CD4-positive, alpha-beta T cell (primary cell): ENCODE measurements at regions not wholly inside any gene's neighbourhood (a gene's known extent, or its start where the extent isn't known, plus 50 kb on each side); places are given as distances from the start of the nearest gene placed in this dataset.

Experiments used
- ATAC-seq: fragments of 200-7000 bp; cut with Tn5 transposase; one replicate; pipeline ENCODE4 v1.10.0; 2022; ENCODE audit warnings: mild to moderate bottlenecking; ENCODE audit not compliant: poor library complexity
- CTCF ChIA-PET: fragments of 350-600 bp; sonication (Branson Sonifier 250); formaldehyde crosslinking; loops from one replicate; lab custom pipeline; 2021; ENCODE audit warnings: antibody characterized with exemption, inconsistent platforms; lab: Charles Lee
- POLR2A ChIA-PET: fragments of 350-600 bp; sonication (Branson Sonifier 250); formaldehyde crosslinking; loops from one replicate; lab custom pipeline; 2021; ENCODE audit warnings: antibody characterized with exemption, inconsistent platforms; lab: Charles Lee
- DNase-seq, 14 experiments: peaks; one replicate each; pipeline ENCODE4 v3.0.0-alpha.2; 2013 to 2020; ENCODE audit warnings: mixed read lengths in 2 of 14
- H3K27ac ChIP-seq, 2 donors: one replicate each; pipeline versions ENCODE4 v1.5.1 to v1.7.0; 2013; ENCODE audit warnings: low read length in 2 of 2, low read depth in 1 of 2, mild to moderate bottlenecking in 1 of 2
- H3K27me3 ChIP-seq, 2 experiments: 1 replicate in 1 of 2; 2 replicates in 1 of 2; pipeline versions ENCODE4 v1.6.1 to v1.7.0; 2013; ENCODE audit warnings: low read length in 2 of 2, control low read depth in 1 of 2, mild to moderate bottlenecking in 1 of 2, moderate library complexity in 1 of 2; ENCODE audit not compliant: insufficient read depth in 2 of 2, control insufficient read depth in 1 of 2
- H3K36me3 ChIP-seq: one replicate; pipeline ENCODE4 v1.6.1; 2013; ENCODE audit warnings: low read length, control low read depth; ENCODE audit not compliant: insufficient read depth
- H3K4me1 ChIP-seq: one replicate; pipeline ENCODE4 v1.6.1; 2013; ENCODE audit warnings: low read length, control low read depth; ENCODE audit not compliant: insufficient read depth
- H3K4me3 ChIP-seq: one replicate; pipeline ENCODE4 v1.5.1; 2013; ENCODE audit warnings: mild to moderate bottlenecking, low read length, moderate library complexity
- H3K9me3 ChIP-seq, 2 experiments: 1 replicate in 1 of 2; 2 replicates in 1 of 2; pipeline versions ENCODE4 v1.6.1 to v1.7.0; 2013; ENCODE audit warnings: low read length in 2 of 2, mild to moderate bottlenecking in 2 of 2, control low read depth in 1 of 2, moderate library complexity in 1 of 2; ENCODE audit not compliant: control insufficient read depth in 1 of 2, insufficient read depth in 1 of 2
- H3K27ac Mint-ChIP-seq: one replicate; pipeline ENCODE4 v1.8.0; 2020; ENCODE audit warnings: mixed read lengths
- H3K27me3 Mint-ChIP-seq: one replicate; pipeline ENCODE4 v1.8.0; 2021; ENCODE audit warnings: mixed read lengths
- H3K36me3 Mint-ChIP-seq: one replicate; pipeline ENCODE4 v1.8.0; 2021; ENCODE audit warnings: low read depth, mixed read lengths
- H3K4me1 Mint-ChIP-seq: one replicate; pipeline ENCODE4 v1.8.0; 2021; ENCODE audit warnings: low read depth, mixed read lengths
- H3K4me3 Mint-ChIP-seq: one replicate; pipeline ENCODE4 v1.8.0; 2020; ENCODE audit warnings: mild to moderate bottlenecking, mixed read lengths
- H3K9me3 Mint-ChIP-seq: one replicate; pipeline ENCODE4 v1.8.0; 2020; ENCODE audit warnings: mixed read lengths
- CTCF ChIP-seq: fragments of 200-600 bp; IDR thresholded peaks from one replicate; pipeline ENCODE4 v1.8.0; 2022; ENCODE audit warnings: antibody characterized with exemption, mild to moderate bottlenecking
- intact Hi-C, 2 experiments: fragments of 100-400 bp; cut with DNase I in 1 of 2; cut with micrococcal nuclease in 1 of 2; formaldehyde crosslinking; loops; one replicate each; pipeline versions ENCODE4 v1.15.1 to v1.9.0; 2023 to 2025; cut with DNase I, micrococcal nuclease

GRCh38 chr12:42902001-42902400, 312.5 kb upstream of the PRICKLE1 start:
- DNase-seq (no peak), ATAC-seq (no peak)
- H3K4me3 ChIP-seq: no peak overlapping the region
- no peaks in the 10 kb centered on the region for H3K4me1 ChIP-seq
- no peaks in the 10 kb centered on the region for H3K36me3 Mint-ChIP-seq
- TF ChIP-seq CTCF: no peak
- no peak overlapping the region for H3K27ac Mint-ChIP-seq
- H3K4me1 Mint-ChIP-seq: no peaks in the 10 kb centered on the region
- H3K27me3 ChIP-seq: no peaks in the 10 kb centered on the region
- no peak overlapping the region for H3K4me3 Mint-ChIP-seq
- intact Hi-C loops: no loop called here
- peaks cover 0 to 8% of the 10 kb centered on the region in 2 experiments for H3K9me3 ChIP-seq
- no peak overlapping the region for H3K27ac ChIP-seq
- peaks cover 8% of the 10 kb centered on the region for H3K9me3 Mint-ChIP-seq
- H3K27me3 Mint-ChIP-seq: no peaks in the 10 kb centered on the region
- CTCF ChIA-PET: no interaction called here
- no peaks in the 10 kb centered on the region for H3K36me3 ChIP-seq
- POLR2A ChIA-PET: no interaction called here

DNA sequence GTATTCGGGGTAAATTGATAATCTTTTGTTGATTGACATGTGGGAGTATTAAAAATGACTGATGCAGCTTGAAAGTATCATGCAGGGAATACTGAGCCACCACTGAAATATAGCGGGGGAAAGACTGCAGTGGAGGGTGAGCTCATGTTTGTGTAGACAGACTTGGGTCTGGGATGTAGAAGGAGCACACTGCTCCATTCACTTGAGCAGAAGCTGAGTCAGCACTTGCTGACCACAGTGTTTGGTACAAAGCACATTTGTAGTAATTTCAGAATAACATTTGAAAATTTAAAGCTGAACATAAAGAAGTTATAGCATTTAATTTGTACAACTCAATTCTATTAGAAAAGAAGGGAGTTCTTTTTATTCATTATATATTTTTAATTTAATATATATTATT, 304.3 kb upstream of the PRICKLE1 start:
- H3K9me3 Mint-ChIP-seq: peaks cover 12% of the 10 kb centered on the region
- ChIA-PET POLR2A (no interaction called here), CTCF (no interaction called here)
- no peaks in the 10 kb centered on the region for H3K36me3 Mint-ChIP-seq
- ATAC-seq (no peak), DNase-seq (no peak)
- intact Hi-C loops: no loop called here
- Histone ChIP-seq H3K4me1 (no peaks in the 10 kb centered on the region), H3K27ac (no peak overlapping the region), H3K4me3 (no peak overlapping the region), H3K27me3 (no peaks in the 10 kb centered on the region), H3K36me3 (no peaks in the 10 kb centered on the region), H3K9me3 (no peaks in the 10 kb centered on the region)
- no peaks in the 10 kb centered on the region for H3K27me3 Mint-ChIP-seq
- TF ChIP-seq CTCF: no peak
- H3K27ac Mint-ChIP-seq: no peak overlapping the region
- H3K4me1 Mint-ChIP-seq: no peaks in the 10 kb centered on the region
- H3K4me3 Mint-ChIP-seq: no peak overlapping the region

- no peak overlapping the region for H3K4me3 Mint-ChIP-seq
- ATAC-seq: no peak
These were observed 303.4 kb upstream of the PRICKLE1 start for GRCh38 chr12:42892702-42893551.

More at GRCh38 chr12:42892702-42893551, 303.4 kb upstream of the PRICKLE1 start:
- Mint-ChIP-seq H3K36me3 (no peaks in the 10 kb centered on the region), H3K27ac (no peak overlapping the region), H3K27me3 (no peaks in the 10 kb centered on the region), H3K9me3 (peaks cover 12% of the 10 kb centered on the region), H3K4me1 (no peaks in the 10 kb centered on the region)
- CTCF ChIA-PET: no interaction called here
- POLR2A ChIA-PET: no interaction called here
- Histone ChIP-seq H3K9me3 (no peaks in the 10 kb centered on the region), H3K4me1 (no peaks in the 10 kb centered on the region), H3K36me3 (no peaks in the 10 kb centered on the region), H3K27me3 (no peaks in the 10 kb centered on the region), H3K27ac (no peak overlapping the region), H3K4me3 (no peak overlapping the region)
- DNase-seq: no peak
- intact Hi-C loops: no loop called here
- TF ChIP-seq CTCF: no peak
